ENCODE measurements at regions not wholly inside any gene's neighbourhood (a gene's known extent, or its start where the extent isn't known, plus 50 kb on each side); places are given as distances from the start of the nearest gene placed in this dataset.

DNA sequence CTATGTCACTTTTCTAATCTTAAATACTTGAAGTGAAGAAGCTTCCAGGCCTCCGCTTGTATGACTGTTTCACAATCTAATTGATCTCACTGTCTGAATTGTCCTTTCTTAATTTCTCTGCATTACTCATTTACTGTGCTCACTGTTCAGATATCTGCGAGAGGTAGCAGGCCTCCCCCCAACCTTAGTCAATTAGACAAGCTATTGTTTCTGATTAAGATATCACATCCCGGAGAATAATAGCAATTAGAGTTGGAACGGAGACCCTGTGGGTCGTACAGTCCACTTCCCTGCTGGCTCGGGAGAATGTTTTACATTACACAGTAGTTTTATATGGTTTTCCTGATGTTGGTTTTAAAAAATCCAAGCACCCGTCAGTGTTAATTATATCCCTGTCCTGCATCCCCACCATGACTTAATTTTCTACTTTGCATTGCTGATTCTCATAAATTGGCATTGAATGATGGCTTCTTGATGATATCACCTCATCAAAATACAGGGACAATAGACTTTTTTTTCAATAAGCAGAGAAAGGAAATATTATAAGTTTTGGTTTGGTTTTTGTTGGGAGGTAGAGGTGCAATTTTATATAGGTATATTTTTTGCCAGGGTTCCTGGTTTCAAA, 178.7 kb upstream of the TSHZ2 start:
- ATAC-seq (ENCODE audit: low read depth) (no peak), DNase-seq (no peak)
- H3K9me3 ChIP-seq (ENCODE audit: control insufficient read depth, insufficient read depth, low read length) = no peaks in the 10 kb centered on the region
- no peak overlapping the region for H2AFZ ChIP-seq (replicated peaks; ENCODE audit: low read length, poor library complexity)
- in situ Hi-C loops (cut with MboI; ENCODE audit: low sequenced_read_pairs) = no loop called here
- BruUV-seq (replicated peaks) = no TSS peak
- no peak overlapping the region for H2BK5ac ChIP-seq (ENCODE audit: low read depth, low read length, poor library complexity, severe bottlenecking)
- H3K27ac ChIP-seq (ENCODE audit: insufficient read depth, low read length) = no peak overlapping the region
- POLR2A ChIA-PET (ENCODE audit: unreplicated experiment) = no interaction called here
- H3K4me3 ChIP-seq (ENCODE audit: insufficient read depth, low read depth, low read length) = no peak overlapping the region
- no peaks in the 10 kb centered on the region for H3K36me3 ChIP-seq (ENCODE audit: control insufficient read depth, insufficient read depth, low read length)
- H2BK15ac ChIP-seq (ENCODE audit: low read depth, low read length) = no peak overlapping the region
- H3K23ac ChIP-seq (ENCODE audit: low read depth, low read length) = no peak overlapping the region
- no peak overlapping the region for H2AK9ac ChIP-seq (replicated peaks; ENCODE audit: low read depth, low read length, poor library complexity)
- H3K14ac ChIP-seq (replicated peaks; ENCODE audit: low read depth, low read length) = no peak overlapping the region
- H4K91ac ChIP-seq (ENCODE audit: insufficient read depth, low read depth, low read length) = no peak overlapping the region
- no peak overlapping the region for H2AK5ac ChIP-seq (ENCODE audit: low read depth, low read length)
- no peak overlapping the region for H2BK20ac ChIP-seq (ENCODE audit: low read depth, low read length)
- no peaks in the 10 kb centered on the region for H3K79me1 ChIP-seq (ENCODE audit: low read depth in 1 of 2, low read length in 2 of 2)
- no peaks in the 10 kb centered on the region for H3K27me3 ChIP-seq (ENCODE audit: control insufficient read depth, insufficient read depth, low read length)
- TF ChIP-seq USF2 (IDR thresholded peaks at IDR 0.05; ENCODE audit: low read depth, low read length) = no peak
- TF ChIP-seq ELK1 (IDR thresholded peaks at IDR 0.05; ENCODE audit: borderline replicate concordance, low read depth, low read length) = no peak
- TF ChIP-seq, protein P1, sequence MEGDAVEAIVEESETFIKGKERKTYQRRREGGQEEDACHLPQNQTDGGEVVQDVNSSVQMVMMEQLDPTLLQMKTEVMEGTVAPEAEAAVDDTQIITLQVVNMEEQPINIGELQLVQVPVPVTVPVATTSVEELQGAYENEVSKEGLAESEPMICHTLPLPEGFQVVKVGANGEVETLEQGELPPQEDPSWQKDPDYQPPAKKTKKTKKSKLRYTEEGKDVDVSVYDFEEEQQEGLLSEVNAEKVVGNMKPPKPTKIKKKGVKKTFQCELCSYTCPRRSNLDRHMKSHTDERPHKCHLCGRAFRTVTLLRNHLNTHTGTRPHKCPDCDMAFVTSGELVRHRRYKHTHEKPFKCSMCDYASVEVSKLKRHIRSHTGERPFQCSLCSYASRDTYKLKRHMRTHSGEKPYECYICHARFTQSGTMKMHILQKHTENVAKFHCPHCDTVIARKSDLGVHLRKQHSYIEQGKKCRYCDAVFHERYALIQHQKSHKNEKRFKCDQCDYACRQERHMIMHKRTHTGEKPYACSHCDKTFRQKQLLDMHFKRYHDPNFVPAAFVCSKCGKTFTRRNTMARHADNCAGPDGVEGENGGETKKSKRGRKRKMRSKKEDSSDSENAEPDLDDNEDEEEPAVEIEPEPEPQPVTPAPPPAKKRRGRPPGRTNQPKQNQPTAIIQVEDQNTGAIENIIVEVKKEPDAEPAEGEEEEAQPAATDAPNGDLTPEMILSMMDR (conservative IDR thresholded peaks at IDR 0.05; ENCODE audit: low read depth, low read length) = no peak
- TF ChIP-seq MAFK (IDR thresholded peaks at IDR 0.05; ENCODE audit: low read depth, low read length) = no peak
- TF ChIP-seq FOS (IDR thresholded peaks at IDR 0.05; ENCODE audit: low read depth, low read length) = no peak
- no peak for TF ChIP-seq MXI1 (IDR thresholded peaks at IDR 0.05; ENCODE audit: borderline replicate concordance, low read depth, low read length)
- no peak for TF ChIP-seq RCOR1 (IDR thresholded peaks at IDR 0.05; ENCODE audit: insufficient replicate concordance, low read length)
- TF ChIP-seq CEBPB (IDR thresholded peaks at IDR 0.05; ENCODE audit: low read depth, low read length) = no peak
- no peak for TF ChIP-seq NFE2L2 (IDR thresholded peaks at IDR 0.05; ENCODE audit: low read depth, low read length)
- no peak for TF ChIP-seq BHLHE40 (IDR thresholded peaks at IDR 0.05; ENCODE audit: low read depth, low read length)
- TF ChIP-seq CHD1 (IDR thresholded peaks at IDR 0.05; ENCODE audit: low read depth, low read length) = no peak
- no peak for TF ChIP-seq POLR2A (IDR thresholded peaks at IDR 0.05; ENCODE audit: low read depth, low read length)
- TF ChIP-seq RAD21 (IDR thresholded peaks at IDR 0.05; ENCODE audit: low read length) = no peak
- no peak for TF ChIP-seq RFX5 (IDR thresholded peaks at IDR 0.05; ENCODE audit: low read depth, low read length)
- H4K20me1 ChIP-seq (ENCODE audit: insufficient read depth, low read length) = no peaks in the 10 kb centered on the region
- H3K4me2 ChIP-seq (ENCODE audit: low read depth, low read length) = no peak overlapping the region
- H2BK120ac ChIP-seq (ENCODE audit: low read depth, low read length) = no peak overlapping the region
- no peak overlapping the region for H3K56ac ChIP-seq (ENCODE audit: extremely low read depth, insufficient read depth, low read length)
- H3K4me1 ChIP-seq (ENCODE audit: control insufficient read depth, insufficient read depth, low read length) = no peaks in the 10 kb centered on the region
- no peak overlapping the region for H4K8ac ChIP-seq (ENCODE audit: low read depth in 2 of 2, low read length in 2 of 2)
- no peak overlapping the region for H3K4ac ChIP-seq (ENCODE audit: low read depth, low read length)
- H4K5ac ChIP-seq (ENCODE audit: low read depth, low read length) = no peak overlapping the region
- CTCF ChIA-PET = no interaction called here
- H3K18ac ChIP-seq (ENCODE audit: low read depth, low read length) = no peak overlapping the region
- no peak overlapping the region for H3K9ac ChIP-seq (ENCODE audit: low read depth, low read length)
- intact Hi-C loops (cut with micrococcal nuclease) = loop anchor here (10.0 kb wide), 1 partner anchor 479 kb away; no protein-coding TSS in a partner anchor
- dilution Hi-C loops (cut with HindIII; ENCODE audit: low sequenced_read_pairs, unreplicated experiment) = no loop called here
- WGBS, 2 experiments (ENCODE audit: extremely low coverage in 2 of 2, insufficient read length in 1 of 2) = no CpG with 5 or more reads among the region's 7 CpGs
- H3K9me1 ChIP-seq (ENCODE audit: insufficient read depth, low read length) = no peaks in the 10 kb centered on the region

Data from IMR-90 (cell line).